ENCODE measurements at regions not wholly inside any gene's neighbourhood (a gene's known extent, or its start where the extent isn't known, plus 50 kb on each side); places are given as distances from the start of the nearest gene placed in this dataset.

DNA sequence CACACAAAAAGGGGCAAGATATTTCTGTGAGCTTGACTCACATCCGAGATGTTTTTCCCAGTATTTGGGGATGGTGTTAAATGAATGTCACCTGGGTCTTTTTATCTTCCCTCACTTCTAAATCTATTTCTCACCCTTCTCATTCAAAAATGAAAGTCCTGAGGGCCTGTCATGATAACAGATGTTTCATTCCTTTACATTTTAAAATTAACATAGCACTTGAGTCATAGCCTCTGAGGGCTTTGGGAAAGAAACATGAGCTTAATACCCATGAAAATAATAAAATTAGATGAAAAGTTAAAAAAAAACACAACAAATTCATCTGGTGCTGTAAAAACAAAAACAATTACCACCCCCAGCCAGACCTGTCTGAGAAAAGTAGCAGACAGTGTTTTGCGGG lies 226.7 kb downstream of the HNMT start:
- no peak overlapping the region for H3K4me3 ChIP-seq
- WGBS, 4 donors = 82 to 94% (median 92%) methylated on average over 2 of the region's 2 CpGs
- H3K36me3 ChIP-seq (replicated peaks in 1 of 2) = no peaks in the 10 kb centered on the region
- DNase-seq = no peak
- no peaks in the 10 kb centered on the region for H3K9me3 ChIP-seq (replicated peaks in 1 of 3)
- H3K27ac ChIP-seq = no peak overlapping the region
- no peaks in the 10 kb centered on the region for H3K27me3 ChIP-seq
- TF ChIP-seq, protein P1, sequence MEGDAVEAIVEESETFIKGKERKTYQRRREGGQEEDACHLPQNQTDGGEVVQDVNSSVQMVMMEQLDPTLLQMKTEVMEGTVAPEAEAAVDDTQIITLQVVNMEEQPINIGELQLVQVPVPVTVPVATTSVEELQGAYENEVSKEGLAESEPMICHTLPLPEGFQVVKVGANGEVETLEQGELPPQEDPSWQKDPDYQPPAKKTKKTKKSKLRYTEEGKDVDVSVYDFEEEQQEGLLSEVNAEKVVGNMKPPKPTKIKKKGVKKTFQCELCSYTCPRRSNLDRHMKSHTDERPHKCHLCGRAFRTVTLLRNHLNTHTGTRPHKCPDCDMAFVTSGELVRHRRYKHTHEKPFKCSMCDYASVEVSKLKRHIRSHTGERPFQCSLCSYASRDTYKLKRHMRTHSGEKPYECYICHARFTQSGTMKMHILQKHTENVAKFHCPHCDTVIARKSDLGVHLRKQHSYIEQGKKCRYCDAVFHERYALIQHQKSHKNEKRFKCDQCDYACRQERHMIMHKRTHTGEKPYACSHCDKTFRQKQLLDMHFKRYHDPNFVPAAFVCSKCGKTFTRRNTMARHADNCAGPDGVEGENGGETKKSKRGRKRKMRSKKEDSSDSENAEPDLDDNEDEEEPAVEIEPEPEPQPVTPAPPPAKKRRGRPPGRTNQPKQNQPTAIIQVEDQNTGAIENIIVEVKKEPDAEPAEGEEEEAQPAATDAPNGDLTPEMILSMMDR (IDR thresholded peaks at IDR 0.05) = no peak
- no peak for TF ChIP-seq POLR2A (IDR thresholded peaks at IDR 0.05)
- no peaks in the 10 kb centered on the region for H3K4me1 ChIP-seq (replicated peaks in 1 of 2)
- intact Hi-C loops (cut with DNase I) = no loop called here

DNA sequence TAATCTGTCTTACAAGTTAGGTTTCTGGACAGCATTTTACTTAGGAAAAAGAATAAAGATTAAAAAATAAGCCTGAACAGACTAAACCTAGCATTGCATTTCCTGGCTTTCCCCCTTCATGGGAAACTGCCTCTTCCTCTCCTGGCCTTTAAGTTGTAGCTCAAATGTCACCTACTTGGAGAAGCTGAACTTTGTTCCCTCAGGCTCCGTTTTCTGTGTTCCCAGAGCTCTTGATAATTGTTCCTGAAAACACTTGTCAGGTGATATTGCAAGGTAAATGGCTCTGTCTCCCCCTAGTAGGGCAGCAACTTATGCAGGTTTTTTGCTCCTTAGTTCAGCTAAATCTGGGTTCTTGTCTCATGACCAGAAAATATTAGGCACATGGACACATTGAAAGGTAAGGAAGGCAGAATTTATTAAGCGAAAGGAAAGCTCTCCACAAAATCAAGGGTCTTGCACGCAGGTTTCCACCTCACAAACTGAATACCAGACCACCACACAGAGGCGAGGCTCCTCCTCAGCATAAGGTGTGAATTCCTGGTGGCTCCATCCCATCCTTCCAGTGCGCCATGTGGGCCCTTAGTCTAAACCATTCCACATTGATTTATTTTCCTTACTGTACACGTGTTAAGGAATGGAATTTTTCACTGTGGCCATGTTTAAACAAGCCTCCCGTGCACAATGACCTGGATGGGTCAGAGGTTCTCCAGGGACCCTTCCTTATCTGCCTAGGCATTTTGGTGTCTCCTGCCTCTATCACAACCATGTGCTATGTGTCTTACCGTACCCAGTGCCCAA lies 229.3 kb downstream of the HNMT start:
- no peaks in the 10 kb centered on the region for H3K27me3 ChIP-seq
- no peak for DNase-seq
- H3K4me3 ChIP-seq = no peak overlapping the region
- H3K9me3 ChIP-seq (replicated peaks in 1 of 3) = no peaks in the 10 kb centered on the region
- no peak overlapping the region for H3K27ac ChIP-seq
- no peaks in the 10 kb centered on the region for H3K4me1 ChIP-seq (replicated peaks in 1 of 2)
- TF ChIP-seq, protein P1 (IDR thresholded peaks at IDR 0.05) = no peak
- TF ChIP-seq POLR2A (IDR thresholded peaks at IDR 0.05) = no peak
- WGBS, 4 donors = 83 to 89% (median 85%) methylated on average over 8 of the region's 8 CpGs
- no peaks in the 10 kb centered on the region for H3K36me3 ChIP-seq (replicated peaks in 1 of 2)
- intact Hi-C loops (cut with DNase I) = no loop called here

DNA sequence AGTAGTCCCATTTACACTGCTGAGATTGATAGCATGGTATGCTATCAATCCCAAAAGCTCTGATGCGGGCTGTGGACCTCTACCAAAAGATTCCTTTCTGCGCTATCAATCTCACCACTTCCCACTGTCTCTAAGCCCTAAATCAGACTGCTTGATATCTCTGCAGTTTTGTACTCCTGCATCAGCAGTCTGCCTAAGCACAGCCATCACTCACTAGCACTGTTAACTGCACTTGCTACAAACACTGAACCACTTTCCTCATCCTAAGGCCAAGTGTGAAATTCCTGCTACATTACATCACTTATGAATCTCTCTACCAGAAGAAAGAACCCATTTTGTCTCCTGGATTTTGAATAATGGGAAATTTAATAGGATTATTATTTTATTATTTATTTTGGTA lies 237.0 kb downstream of the HNMT start:
- Histone ChIP-seq H3K9me3 (replicated peaks in 1 of 3) (no peaks in the 10 kb centered on the region), H3K36me3 (replicated peaks in 1 of 2) (no peaks in the 10 kb centered on the region), H3K4me1 (replicated peaks in 1 of 2) (no peaks in the 10 kb centered on the region), H3K4me3 (no peak overlapping the region), H3K27ac (no peak overlapping the region), H3K27me3 (no peaks in the 10 kb centered on the region)
- TF ChIP-seq, protein P1 (IDR thresholded peaks at IDR 0.05) = no peak
- no peak for TF ChIP-seq POLR2A (IDR thresholded peaks at IDR 0.05)
- no peak for DNase-seq
- 73 to 89% (median 81%) methylated on average over 2 of the region's 2 CpGs for WGBS, 4 donors
- intact Hi-C loops (cut with DNase I) = no loop called here

DNA sequence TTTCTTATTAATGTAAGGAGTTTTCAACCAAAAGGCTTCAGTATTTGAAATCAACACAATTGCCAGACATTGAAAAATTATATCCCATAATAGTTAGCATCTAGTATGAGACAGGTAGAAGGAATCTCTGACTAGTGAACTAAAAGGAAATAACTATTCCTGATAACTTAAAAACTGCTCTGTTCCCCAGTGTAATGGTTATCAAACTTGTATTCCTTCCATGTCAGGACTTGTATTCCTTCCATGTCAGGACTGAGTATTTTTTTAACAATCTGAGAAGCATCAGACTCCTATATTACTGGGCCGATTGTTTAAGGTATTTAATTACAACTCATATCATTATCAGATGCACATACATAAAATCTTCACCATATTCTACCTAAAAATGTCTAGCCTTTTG lies 238.5 kb downstream of the HNMT start:
- intact Hi-C loops (cut with DNase I) = no loop called here
- Histone ChIP-seq H3K4me1 (replicated peaks in 1 of 2) (no peaks in the 10 kb centered on the region), H3K27me3 (no peaks in the 10 kb centered on the region), H3K27ac (no peak overlapping the region), H3K36me3 (replicated peaks in 1 of 2) (no peaks in the 10 kb centered on the region), H3K9me3 (replicated peaks in 1 of 3) (no peaks in the 10 kb centered on the region), H3K4me3 (no peak overlapping the region)
- DNase-seq = no peak
- 84 to 93% (median 86%) methylated on average over 1 of the region's 1 CpG for WGBS, 4 donors
- TF ChIP-seq, protein P1 (IDR thresholded peaks at IDR 0.05) = no peak
- TF ChIP-seq POLR2A (IDR thresholded peaks at IDR 0.05) = no peak

Measured in adrenal gland (tissue), 9 donors.